ENCODE measurements at regions not wholly inside any gene's neighbourhood (a gene's known extent, or its start where the extent isn't known, plus 50 kb on each side); places are given as distances from the start of the nearest gene placed in this dataset.

DNA sequence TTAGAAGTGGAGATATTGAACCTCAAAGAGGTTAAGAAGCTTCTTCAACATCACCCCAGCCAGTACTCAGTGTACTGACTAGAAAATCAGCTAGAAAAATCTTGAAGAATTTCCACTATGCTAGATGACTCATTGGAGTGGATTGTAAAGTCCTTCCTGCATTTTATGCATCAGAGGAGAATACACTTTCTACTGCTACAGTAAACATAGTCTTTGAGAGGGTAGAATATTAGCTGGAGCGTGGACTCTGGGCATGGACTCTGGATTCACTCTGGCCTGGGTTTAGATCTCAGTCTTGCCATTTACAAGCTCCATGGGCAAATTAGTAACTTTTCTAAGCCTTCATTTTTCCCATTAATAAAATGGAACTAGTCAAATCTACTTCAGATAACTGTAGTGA is 215.9 kb downstream of the IRS1 start:
- TF ChIP-seq, protein P1, sequence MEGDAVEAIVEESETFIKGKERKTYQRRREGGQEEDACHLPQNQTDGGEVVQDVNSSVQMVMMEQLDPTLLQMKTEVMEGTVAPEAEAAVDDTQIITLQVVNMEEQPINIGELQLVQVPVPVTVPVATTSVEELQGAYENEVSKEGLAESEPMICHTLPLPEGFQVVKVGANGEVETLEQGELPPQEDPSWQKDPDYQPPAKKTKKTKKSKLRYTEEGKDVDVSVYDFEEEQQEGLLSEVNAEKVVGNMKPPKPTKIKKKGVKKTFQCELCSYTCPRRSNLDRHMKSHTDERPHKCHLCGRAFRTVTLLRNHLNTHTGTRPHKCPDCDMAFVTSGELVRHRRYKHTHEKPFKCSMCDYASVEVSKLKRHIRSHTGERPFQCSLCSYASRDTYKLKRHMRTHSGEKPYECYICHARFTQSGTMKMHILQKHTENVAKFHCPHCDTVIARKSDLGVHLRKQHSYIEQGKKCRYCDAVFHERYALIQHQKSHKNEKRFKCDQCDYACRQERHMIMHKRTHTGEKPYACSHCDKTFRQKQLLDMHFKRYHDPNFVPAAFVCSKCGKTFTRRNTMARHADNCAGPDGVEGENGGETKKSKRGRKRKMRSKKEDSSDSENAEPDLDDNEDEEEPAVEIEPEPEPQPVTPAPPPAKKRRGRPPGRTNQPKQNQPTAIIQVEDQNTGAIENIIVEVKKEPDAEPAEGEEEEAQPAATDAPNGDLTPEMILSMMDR (IDR thresholded peaks at IDR 0.05; ENCODE audit: low read depth, low read length): no peak
- H3K4me3 ChIP-seq (ENCODE audit: low read depth, low read length): no peak overlapping the region
- DNase-seq (ENCODE audit: low read depth, low spot score): peak; percentile 91
- in situ Hi-C loops (cut with HindIII; ENCODE audit: low sequenced_read_pairs): no loop called here

- DNase-seq (ENCODE audit: low read depth, low spot score): no peak
- H3K4me3 ChIP-seq (ENCODE audit: low read depth, low read length): no peak overlapping the region
- TF ChIP-seq, protein P1 (IDR thresholded peaks at IDR 0.05; ENCODE audit: low read depth, low read length): no peak
- in situ Hi-C loops (cut with HindIII; ENCODE audit: low sequenced_read_pairs): no loop called here
These were observed 218.0 kb downstream of the IRS1 start for GRCh38 chr2:226581661-226582060.

- DNase-seq (ENCODE audit: low read depth, low spot score): no peak
- in situ Hi-C loops (cut with HindIII; ENCODE audit: low sequenced_read_pairs): no loop called here
- TF ChIP-seq, protein P1 (IDR thresholded peaks at IDR 0.05; ENCODE audit: low read depth, low read length): no peak
- no peak overlapping the region for H3K4me3 ChIP-seq (ENCODE audit: low read depth, low read length)
These were observed 218.6 kb downstream of the IRS1 start for GRCh38 chr2:226581004-226581403.

DNA sequence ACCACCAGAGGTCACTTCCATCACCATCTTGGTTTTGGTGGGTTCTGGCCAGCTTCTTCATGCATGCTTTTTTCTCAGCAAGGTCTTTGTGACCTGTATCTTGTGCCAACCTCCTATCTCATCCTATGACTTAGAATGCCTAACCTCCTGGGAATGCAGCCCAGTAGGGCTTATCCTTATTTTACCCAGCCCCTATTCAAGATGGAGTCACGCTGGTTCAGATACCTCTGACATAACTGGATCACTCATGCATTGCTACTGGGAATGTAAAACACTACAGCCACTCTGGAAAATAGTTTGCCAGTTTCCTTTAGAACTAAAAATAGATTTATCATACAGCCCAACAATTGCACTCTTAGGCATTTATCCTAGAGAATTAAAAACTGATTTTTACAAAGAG is 219.2 kb downstream of the IRS1 start:
- TF ChIP-seq, protein P1 (IDR thresholded peaks at IDR 0.05; ENCODE audit: low read depth, low read length): no peak
- DNase-seq (ENCODE audit: low read depth, low spot score): no peak
- no peak overlapping the region for H3K4me3 ChIP-seq (ENCODE audit: low read depth, low read length)
- in situ Hi-C loops (cut with HindIII; ENCODE audit: low sequenced_read_pairs): no loop called here

GRCh38 chr2:226579519-226579918 is 220.1 kb downstream of the IRS1 start:
- DNase-seq (ENCODE audit: low read depth, low spot score): no peak
- TF ChIP-seq, protein P1 (IDR thresholded peaks at IDR 0.05; ENCODE audit: low read depth, low read length): no peak
- H3K4me3 ChIP-seq (ENCODE audit: low read depth, low read length): no peak overlapping the region
- in situ Hi-C loops (cut with HindIII; ENCODE audit: low sequenced_read_pairs): no loop called here

GRCh38 chr2:226578879-226579278 is 220.7 kb downstream of the IRS1 start:
- DNase-seq (ENCODE audit: low read depth, low spot score): no peak
- no peak overlapping the region for H3K4me3 ChIP-seq (ENCODE audit: low read depth, low read length)
- TF ChIP-seq, protein P1 (IDR thresholded peaks at IDR 0.05; ENCODE audit: low read depth, low read length): no peak
- in situ Hi-C loops (cut with HindIII; ENCODE audit: low sequenced_read_pairs): no loop called here

DNA sequence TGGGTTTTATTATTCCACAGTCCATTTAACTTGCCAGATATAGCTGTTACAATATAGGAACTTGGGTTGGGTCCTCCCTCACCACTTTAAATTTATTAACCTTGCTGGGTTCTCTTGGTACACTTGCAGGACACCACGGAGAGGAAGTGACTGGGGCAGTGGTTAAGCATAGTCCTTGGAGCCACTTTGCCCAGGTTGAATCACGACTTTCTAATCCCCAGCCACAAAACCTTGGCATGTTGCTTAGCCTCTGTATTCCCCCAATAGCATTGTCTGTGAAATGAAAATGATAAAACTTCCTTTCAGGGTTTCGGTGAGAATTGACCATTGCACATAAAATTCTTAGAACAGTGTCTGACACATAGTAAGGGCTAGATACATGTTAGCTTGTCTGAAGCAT is 221.2 kb downstream of the IRS1 start:
- TF ChIP-seq, protein P1 (IDR thresholded peaks at IDR 0.05; ENCODE audit: low read depth, low read length): no peak
- no peak overlapping the region for H3K4me3 ChIP-seq (ENCODE audit: low read depth, low read length)
- in situ Hi-C loops (cut with HindIII; ENCODE audit: low sequenced_read_pairs): no loop called here
- DNase-seq (ENCODE audit: low read depth, low spot score): peak; percentile 41
